Muscle of back (tissue), 3 donors: ENCODE measurements at regions not wholly inside any gene's neighbourhood (a gene's known extent, or its start where the extent isn't known, plus 50 kb on each side); places are given as distances from the start of the nearest gene placed in this dataset.
"Not testable (repeated sequence)": the region's sequence is repeated elsewhere in the genome, so short reads cannot be mapped to it uniquely, and the experiment has no call there.

Experiments
- DNase-seq, 3 donors: peaks; one replicate each; pipeline versions ENCODE4 v3.0.0 to v3.0.0-alpha.2; 2013

GRCh38 chr5:77869116-77869798 is 93.1 kb upstream of the TBCA start:
- DNase-seq = no peak

GRCh38 chr5:77867914-77868313 is 91.8 kb upstream of the TBCA start:
- no peak for DNase-seq

GRCh38 chr5:77867194-77867691 is 91.1 kb upstream of the TBCA start:
- peak in 2 of 3 donors; percentile 17 to 49 for DNase-seq

- DNase-seq = no peak
Measured at GRCh38 chr5:77866198-77866597, 90.1 kb upstream of the TBCA start.

- DNase-seq = no peak
Measured at GRCh38 chr5:77864997-77865396, 88.9 kb upstream of the TBCA start.

- DNase-seq = no peak
Measured at GRCh38 chr5:77863181-77863580, 87.0 kb upstream of the TBCA start.

- no peak for DNase-seq
Measured at GRCh38 chr5:77861576-77861975, 85.4 kb upstream of the TBCA start.

- DNase-seq = no peak
Measured at GRCh38 chr5:77859306-77859705, 83.2 kb upstream of the TBCA start.

GRCh38 chr5:77858678-77859077 is 82.5 kb upstream of the TBCA start:
- DNase-seq = not testable (repeated sequence)

- no peak for DNase-seq
Measured at GRCh38 chr5:77855369-77855768, 79.2 kb upstream of the TBCA start.

- DNase-seq = no peak
Measured at GRCh38 chr5:77853353-77853907, 77.3 kb upstream of the TBCA start.

- DNase-seq = peak; percentile 69 to 78 (median 70)
Measured at GRCh38 chr5:77852514-77853352, 76.6 kb upstream of the TBCA start.

GRCh38 chr5:77852068-77852513 is 76.0 kb upstream of the TBCA start:
- DNase-seq = no peak

GRCh38 chr5:77851176-77852067 is 75.3 kb upstream of the TBCA start:
- DNase-seq = peak in 2 of 3 donors; percentile 58 to 83

- DNase-seq = no peak
Measured at GRCh38 chr5:77850536-77851175, 74.5 kb upstream of the TBCA start.

GRCh38 chr5:77849308-77849900 is 73.3 kb upstream of the TBCA start:
- no peak for DNase-seq

- DNase-seq = no peak
Measured at GRCh38 chr5:77847814-77848290, 71.7 kb upstream of the TBCA start.

GRCh38 chr5:77847129-77847460 is 71.0 kb upstream of the TBCA start:
- no peak for DNase-seq

- DNase-seq = no peak
Measured at GRCh38 chr5:77846422-77847128, 70.4 kb upstream of the TBCA start.

GRCh38 chr5:77845324-77845646 is 69.1 kb upstream of the TBCA start:
- DNase-seq = no peak
